Stimulated activated CD4-positive, alpha-beta T cell treated with anti-CD3 and anti-CD28 coated beads, Interleukin-2, amount 100 ng/mL, for 48 hours (primary cell): ENCODE measurements at regions not wholly inside any gene's neighbourhood (a gene's known extent, or its start where the extent isn't known, plus 50 kb on each side); places are given as distances from the start of the nearest gene placed in this dataset.

Experiments used
- DNase-seq, 2 donors: peaks; one replicate each; pipeline ENCODE4 v3.0.0-alpha.2; 2020

DNA sequence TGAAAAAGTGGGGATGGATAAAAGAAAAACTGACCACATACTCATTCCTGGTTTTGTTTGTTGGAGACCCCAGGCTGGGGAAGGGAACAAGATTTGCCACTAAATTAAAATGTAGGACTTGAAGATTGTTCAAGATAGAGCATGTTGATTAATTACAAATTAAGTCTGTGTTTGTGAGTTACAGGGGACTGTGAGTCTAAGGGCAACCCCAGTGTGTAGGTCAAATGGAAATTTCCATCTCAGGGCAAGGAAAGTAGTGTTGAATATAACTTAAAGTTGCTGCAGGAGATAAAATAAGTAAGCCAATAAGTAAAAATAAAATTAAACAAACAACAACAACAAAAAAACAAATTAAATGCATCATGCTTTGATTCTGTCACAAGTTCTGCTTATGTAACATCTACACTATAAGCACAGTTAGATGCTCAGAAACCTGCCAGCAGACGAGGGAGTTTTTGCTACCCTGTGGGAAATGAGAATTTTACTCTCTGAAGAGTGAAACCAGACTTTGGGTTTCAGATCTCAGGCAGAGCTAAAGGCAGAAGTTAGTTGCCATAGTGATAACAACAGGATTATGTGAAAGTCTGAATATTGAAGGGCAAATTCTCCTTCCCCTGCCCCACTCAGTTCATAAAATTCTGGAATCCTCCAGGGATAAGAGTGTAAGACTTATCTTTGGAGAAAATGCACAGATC, 352.3 kb downstream of the GRXCR1 start:
- DNase-seq, result no peak

DNA sequence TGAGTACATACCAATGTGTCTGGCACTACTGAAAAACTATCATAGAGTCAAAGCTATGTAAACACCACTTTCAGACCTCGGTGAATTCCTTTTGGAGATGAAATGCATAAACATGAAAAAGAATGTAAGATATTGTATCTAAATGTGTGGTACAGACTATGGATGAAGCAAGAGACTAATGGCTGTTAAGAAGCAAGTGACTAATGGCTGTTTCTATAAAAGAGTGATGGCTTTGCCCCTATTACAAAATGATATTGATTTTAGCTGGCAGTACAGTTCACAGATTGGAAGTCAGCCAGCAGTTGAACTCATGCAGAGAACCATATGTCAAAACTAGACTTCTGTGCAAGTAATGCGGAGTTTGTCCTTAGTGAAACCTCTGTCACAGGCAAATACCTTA, 359.3 kb downstream of the GRXCR1 start:
- DNase-seq, result no peak

DNA sequence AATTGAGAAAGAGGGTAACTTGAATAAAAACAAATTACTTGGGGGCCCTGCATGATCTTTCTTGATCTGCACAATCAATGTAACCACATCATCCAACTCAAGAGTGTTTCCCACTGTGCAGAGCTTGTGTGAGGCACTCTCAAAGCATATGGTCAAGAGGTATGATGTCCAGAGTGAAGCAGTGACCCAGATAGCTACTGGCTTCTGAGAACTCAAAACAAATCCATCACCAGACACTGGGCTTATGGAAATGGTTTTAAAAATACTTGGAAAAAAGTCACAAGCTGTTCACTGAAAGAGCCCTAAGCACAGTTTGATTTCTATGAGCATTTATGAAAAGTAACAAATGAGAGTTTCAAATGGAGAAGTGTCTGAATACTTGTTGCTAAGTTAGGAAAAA, 361.0 kb downstream of the GRXCR1 start:
- DNase-seq, result no peak

DNA sequence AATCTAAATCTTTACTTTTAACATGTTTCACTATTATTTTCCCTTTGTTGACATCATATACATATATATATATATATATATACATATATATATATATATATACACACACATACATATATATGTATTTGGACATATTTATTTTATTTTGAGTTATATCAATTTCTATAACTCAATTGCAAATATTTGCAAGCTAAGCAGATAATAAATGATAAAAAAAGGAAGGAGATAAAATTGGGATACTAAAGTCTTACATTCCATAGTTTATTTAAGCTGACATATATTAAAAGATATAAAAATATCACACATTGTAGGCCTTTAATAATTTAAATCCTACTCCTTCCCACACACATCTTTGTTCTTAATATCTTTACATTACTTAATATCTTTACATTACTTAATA, 372.2 kb downstream of the GRXCR1 start:
- DNase-seq, result no peak

GRCh38 chr4:43271946-43272345, 379.4 kb downstream of the GRXCR1 start:
- DNase-seq, result no peak

GRCh38 chr4:43274376-43274775, 381.9 kb downstream of the GRXCR1 start:
- DNase-seq, result no peak

DNA sequence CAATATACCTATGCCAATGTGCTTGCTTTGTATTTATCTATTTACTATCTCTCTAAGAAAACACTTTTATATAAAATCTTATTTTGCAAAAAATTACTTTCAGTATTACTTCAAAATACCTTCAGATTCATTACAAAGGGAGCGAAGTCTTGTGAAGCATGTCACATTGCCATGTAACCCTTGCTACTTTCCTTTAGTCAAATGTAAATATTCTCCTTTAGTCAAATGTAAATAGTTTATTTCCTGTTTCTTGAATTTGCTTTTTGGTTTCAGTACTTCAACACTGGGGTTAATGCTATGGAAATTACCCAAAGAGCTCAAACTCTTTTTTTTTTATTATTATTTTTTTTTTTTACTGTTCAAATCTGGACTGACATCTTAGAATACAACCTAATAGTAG, 383.3 kb downstream of the GRXCR1 start:
- no peak for DNase-seq

GRCh38 chr4:43276321-43276720, 383.8 kb downstream of the GRXCR1 start:
- DNase-seq, result no peak

DNA sequence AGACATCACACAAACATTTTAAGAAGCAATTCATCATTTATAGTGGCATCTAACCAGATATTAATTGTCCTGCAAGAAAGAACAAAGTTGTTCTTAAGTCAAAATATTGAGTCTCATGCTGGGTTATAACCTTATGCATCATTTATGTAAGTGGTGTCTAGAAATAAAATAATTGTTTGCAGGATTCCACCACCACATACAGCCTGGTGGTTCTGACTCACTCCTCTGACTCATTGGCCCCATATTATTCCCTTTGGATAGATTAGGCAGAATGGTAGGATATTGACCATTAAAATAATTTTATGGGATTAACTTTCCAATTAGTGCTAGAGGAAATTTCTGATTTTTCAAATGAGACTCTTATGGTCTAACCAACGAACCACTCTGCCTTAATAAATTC, 384.5 kb downstream of the GRXCR1 start:
- no peak for DNase-seq

- no peak for DNase-seq
Measured at GRCh38 chr4:43282534-43282933, 390.0 kb downstream of the GRXCR1 start.

DNA sequence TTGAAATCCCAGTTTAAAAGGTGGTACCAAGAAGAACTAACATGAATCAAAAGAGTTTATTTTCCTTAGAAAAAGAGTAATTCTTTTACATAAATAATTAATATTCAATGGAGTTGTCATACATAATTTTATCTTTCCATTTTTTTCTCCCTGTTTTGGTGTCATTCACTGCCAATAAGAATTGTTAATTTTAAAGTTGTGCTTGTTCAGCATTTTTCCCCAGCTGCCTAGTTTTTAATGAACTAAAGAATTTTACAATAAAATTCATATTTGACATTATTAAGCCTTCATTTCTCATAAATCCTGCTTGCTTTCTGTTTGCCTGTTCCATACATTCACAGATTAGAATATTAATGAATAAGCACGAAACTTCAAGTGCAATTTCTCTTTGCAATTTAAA, 393.6 kb downstream of the GRXCR1 start:
- DNase-seq, result no peak

- DNase-seq, result no peak
Measured at GRCh38 chr4:43296946-43297528, 404.5 kb downstream of the GRXCR1 start.

DNA sequence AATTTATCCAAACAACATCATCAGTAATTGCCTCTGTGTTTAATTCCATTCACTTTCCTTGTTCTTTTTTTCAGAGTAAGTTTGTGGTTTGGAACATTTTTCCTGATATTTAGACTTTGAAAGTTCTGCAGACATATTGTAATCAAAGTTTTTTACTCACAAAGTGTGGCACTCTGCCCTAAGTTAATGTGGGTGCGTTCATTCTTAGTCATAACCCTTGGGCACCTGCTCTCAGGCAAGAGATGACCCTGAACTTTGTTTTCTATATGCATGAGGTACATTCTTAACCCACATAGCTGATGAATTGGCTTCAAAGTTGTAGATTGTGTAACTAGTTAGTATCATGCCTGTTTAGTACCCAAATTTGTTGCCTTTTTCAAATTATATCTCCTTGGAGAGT, 424.3 kb downstream of the GRXCR1 start:
- DNase-seq, result no peak

DNA sequence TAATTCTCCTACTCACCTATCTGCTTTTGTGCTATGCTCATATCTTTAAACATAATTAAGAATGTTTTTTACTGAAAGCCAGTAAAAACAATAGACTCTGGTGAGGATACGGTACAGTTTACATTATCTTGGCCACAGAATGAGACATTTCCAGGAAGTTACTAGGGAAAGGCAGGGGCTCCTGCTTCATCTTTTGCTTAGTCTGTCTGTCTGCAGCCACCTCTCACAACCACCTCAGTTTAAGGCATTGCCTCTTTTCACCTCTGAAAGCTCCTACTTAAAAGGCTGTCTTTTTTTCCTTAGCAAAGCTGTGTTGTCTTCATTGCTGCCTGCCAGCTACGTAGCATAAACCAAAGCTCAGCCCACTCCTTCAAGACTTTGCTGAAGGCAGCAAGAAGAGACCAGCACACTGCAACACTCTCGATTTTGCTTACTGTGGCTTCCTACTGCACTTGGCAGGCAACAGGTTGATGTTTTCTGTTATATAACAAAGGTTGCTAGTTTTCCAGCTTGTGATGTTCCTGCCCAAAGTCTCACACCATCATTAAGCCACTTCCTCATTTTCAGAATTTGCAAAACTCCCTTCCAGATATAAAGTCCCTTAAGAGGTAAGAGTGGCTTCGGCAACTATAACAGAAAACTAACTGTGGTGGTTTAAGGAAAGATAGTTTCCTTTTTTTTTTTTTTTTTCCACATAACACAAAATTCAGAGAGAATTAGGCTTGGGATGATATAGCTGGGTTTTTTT, 432.9 kb downstream of the GRXCR1 start:
- no peak for DNase-seq

- DNase-seq, result no peak
Measured at GRCh38 chr4:43330288-43330687, 437.8 kb downstream of the GRXCR1 start.

DNA sequence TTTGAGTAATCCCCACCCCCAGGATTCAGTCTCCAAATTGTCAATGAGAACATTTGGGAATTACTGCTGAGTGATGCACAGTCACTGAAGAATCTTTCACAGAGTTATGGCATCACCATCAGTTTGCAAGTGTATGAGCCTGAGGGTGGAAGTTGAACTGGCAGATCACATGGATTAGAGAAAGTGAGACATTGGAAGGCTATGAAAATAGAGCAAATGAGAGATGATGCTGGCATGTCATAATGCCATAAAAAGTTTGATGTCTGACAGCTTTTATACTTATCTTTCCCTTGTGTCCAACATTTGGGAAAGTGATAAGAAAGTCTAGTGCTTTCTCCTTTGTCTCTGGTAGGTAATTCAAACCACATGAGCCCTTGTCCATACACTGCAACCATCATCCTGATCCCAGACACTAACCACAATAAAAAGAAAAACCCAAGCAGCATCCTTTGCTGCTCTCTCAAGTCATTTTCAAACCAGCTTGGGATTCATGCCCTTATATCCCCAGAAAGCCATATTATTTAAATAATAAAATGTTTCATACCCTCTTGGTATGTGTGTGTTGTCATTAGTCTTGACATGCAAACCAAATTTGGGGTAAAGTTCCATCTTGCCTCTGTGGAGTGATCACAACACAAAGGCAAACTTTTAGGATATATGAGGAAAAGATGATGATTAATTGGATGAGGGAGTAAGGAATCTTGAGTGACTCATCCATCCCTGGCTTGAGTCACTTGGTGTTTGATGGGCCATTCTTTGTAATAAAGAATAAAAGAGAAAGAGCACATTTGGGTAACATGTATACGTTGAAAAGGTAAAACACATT, 438.9 kb downstream of the GRXCR1 start:
- no peak for DNase-seq

DNA sequence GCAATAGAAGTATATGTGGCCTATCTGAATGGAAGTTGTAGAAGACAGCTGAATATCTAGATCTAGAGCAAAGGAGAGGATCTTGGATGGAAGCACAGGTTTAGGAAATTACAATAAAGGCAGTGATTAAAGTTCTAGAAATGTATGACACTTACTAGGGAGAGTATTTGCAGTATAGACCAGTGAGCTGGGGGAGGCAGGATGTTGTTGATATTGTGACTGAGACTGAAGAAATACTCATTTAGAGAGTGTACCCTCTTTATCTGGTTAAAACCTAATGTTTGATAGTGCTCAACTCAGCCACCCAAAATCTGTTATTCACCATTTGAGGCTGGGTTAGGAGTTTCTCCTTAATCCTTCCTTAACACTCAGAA, 439.5 kb downstream of the GRXCR1 start:
- no peak for DNase-seq

GRCh38 chr4:43337707-43338106, 445.2 kb downstream of the GRXCR1 start:
- DNase-seq, result no peak

- DNase-seq, result no peak
Measured at GRCh38 chr4:43339435-43339834, 446.9 kb downstream of the GRXCR1 start.

GRCh38 chr4:43341741-43342140, 449.2 kb downstream of the GRXCR1 start:
- no peak for DNase-seq

DNA sequence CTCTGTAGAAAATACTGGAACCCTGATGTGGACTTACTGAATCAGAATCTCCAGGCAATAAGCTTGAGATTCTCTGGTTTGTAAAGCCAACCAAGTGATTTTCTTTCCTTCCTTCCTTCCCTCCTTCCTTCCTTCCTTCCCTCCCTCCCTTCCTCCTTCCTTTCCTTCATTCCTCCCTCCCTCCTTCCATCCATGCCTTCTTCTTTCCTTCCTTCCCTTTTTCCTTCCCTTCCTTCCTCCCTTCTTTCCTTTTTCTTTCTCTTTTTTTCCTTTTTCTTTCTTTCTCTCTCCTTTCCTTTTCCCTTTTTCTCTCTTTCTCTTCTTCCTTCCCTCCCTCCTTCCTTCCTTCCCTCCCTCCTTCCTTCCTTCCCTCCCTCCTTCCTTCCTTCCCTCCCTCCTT, 450.8 kb downstream of the GRXCR1 start:
- no peak for DNase-seq

- no peak for DNase-seq
Measured at GRCh38 chr4:43345323-43345925, 452.9 kb downstream of the GRXCR1 start.

DNA sequence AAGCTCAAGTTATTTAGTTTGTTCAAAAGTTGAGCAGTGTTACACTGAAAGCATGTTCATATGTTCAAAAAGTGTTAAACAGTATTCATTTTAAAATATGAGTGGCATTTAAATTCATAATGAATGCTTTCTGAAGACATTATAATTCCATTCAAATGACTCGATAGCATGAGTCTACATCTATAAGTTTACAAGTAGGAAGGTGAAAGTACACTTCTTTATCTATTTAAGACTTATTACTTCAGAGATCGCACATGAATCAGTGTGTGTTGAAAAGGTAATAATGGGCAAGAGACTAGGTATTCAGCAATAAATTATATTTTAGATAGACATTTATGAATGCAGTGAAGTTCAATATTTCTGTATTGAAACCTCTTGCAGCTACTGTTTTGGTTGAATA, 456.1 kb downstream of the GRXCR1 start:
- DNase-seq, result no peak
